GM06990 (cell line): ENCODE measurements at regions not wholly inside any gene's neighbourhood (a gene's known extent, or its start where the extent isn't known, plus 50 kb on each side); places are given as distances from the start of the nearest gene placed in this dataset.

Experiments
- DNase-seq: peaks from one replicate; pipeline ENCODE4 v3.0.0-alpha.2; 2011; ENCODE audit not compliant: insufficient read length; ENCODE audit errors: extremely low read depth
- H3K27me3 ChIP-seq: replicated peaks from 2 replicates; pipeline ENCODE4 v1.6.0; 2011; ENCODE audit warnings: low read length; ENCODE audit not compliant: control insufficient read depth, insufficient read depth
- H3K36me3 ChIP-seq: 2 replicates; pipeline ENCODE4 v1.5.1; 2011; ENCODE audit warnings: low read length; ENCODE audit not compliant: control insufficient read depth, insufficient read depth
- H3K4me3 ChIP-seq: replicated peaks from 2 replicates; pipeline ENCODE4 v1.5.1; 2011; ENCODE audit warnings: low read depth, mild to moderate bottlenecking, control low read depth, low read length
- CTCF ChIP-seq: IDR thresholded peaks from 2 replicates; pipeline ENCODE4 v1.5.1; 2011; ENCODE audit warnings: low read length, control low read depth, mild to moderate bottlenecking, inconsistent platforms; ENCODE audit not compliant: insufficient read depth, poor library complexity, severe bottlenecking

DNA sequence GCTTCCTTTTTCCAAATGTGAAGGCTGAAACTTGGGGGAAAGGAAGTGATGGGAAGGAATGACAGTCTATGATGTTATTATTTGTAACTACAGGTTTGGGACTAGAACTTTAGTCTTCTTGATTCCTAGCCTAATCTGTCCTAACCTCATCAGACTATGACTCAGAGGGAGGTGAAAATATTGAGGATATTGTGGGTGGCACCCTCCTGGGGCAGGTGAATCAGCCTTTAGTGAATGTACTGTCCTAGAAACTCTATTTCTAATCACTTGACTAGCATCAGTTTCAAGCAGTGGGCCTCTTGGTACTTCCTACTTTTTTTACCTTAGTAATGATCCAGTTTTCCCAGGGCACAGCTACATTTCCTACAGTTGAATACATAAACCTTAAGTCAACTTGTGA, 829.0 kb upstream of the API5 start:
- DNase-seq: no peak
- H3K36me3 ChIP-seq: no peaks in the 10 kb centered on the region
- TF ChIP-seq CTCF: no peak
- no peaks in the 10 kb centered on the region for H3K27me3 ChIP-seq
- H3K4me3 ChIP-seq: no peak overlapping the region

DNA sequence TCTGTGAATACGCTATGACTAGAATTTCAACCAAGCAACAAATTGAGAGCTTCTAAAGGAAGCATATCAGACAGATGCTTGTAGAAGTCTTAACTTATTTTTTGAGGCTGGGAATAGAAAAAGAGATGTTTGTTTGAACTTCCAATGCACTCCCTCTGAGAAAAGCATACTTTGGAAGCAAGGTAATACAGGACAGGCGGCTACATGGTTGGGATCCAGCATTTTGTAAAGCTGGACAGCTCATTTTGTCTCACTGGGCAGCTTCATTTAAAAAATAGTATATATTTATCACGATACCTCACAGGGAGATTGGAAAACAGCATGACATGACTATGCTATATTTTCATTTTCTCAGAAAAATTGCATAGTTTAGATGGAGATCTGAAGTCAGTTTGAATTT, 821.3 kb upstream of the API5 start:
- H3K27me3 ChIP-seq: no peaks in the 10 kb centered on the region
- TF ChIP-seq CTCF: no peak
- no peaks in the 10 kb centered on the region for H3K36me3 ChIP-seq
- no peak overlapping the region for H3K4me3 ChIP-seq
- DNase-seq: no peak

DNA sequence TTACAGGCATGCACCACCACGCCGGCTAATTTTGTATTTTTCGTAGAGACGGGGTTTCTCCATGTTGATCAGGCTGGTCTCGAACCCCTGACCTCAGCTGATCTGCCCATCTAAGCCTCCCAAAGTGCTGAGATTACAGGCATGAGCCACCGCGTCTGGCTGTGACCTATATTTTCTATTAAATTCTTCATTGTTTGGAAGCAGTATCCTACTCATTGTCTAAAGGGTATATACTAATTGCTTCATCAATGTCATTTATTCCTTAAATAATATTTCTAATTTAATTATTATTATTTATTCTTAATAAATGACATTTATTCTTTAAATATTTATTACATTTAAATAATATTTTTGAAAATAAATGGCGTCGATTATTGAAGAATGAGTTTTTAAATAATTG, 817.3 kb upstream of the API5 start:
- Histone ChIP-seq H3K4me3 (no peak overlapping the region), H3K36me3 (no peaks in the 10 kb centered on the region), H3K27me3 (no peaks in the 10 kb centered on the region)
- no peak for TF ChIP-seq CTCF
- no peak for DNase-seq

- no peak for DNase-seq
- no peak overlapping the region for H3K4me3 ChIP-seq
- H3K27me3 ChIP-seq: no peaks in the 10 kb centered on the region
- TF ChIP-seq CTCF: no peak
- no peaks in the 10 kb centered on the region for H3K36me3 ChIP-seq
These were observed 812.8 kb upstream of the API5 start for GRCh38 chr11:42498971-42499370.

- TF ChIP-seq CTCF: no peak
- Histone ChIP-seq H3K27me3 (no peaks in the 10 kb centered on the region), H3K4me3 (no peak overlapping the region), H3K36me3 (no peaks in the 10 kb centered on the region)
- no peak for DNase-seq
These were observed 809.6 kb upstream of the API5 start for GRCh38 chr11:42502151-42502550.

DNA sequence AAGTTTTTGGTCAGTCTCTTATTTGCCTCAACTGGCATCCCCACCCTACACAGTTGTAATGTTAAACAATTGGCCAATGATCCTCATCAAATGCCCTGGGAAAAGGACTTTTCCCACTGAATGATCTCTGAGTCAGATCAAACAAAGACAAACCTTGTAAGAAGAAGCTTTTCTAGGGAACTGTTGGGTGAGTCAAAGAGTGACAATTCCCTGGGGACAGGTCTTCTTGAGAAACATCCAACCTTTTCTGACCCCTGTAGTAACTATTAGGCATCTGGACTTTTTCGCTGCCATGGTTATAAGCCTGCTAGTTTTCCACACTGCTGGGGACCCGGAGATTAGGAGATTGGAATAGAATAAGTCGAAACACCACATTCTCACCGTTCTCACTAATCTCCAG, 789.8 kb upstream of the API5 start:
- DNase-seq: no peak
- Histone ChIP-seq H3K4me3 (no peak overlapping the region), H3K36me3 (no peaks in the 10 kb centered on the region), H3K27me3 (no peaks in the 10 kb centered on the region)
- TF ChIP-seq CTCF: no peak
